Hepatocyte (in vitro differentiated cells): ENCODE measurements at regions not wholly inside any gene's neighbourhood (a gene's known extent, or its start where the extent isn't known, plus 50 kb on each side); places are given as distances from the start of the nearest gene placed in this dataset.

Experiments
- EZH2phosphoT487 ChIP-seq: fragments of 200-600 bp; sonication (generic); IDR thresholded peaks from one replicate; pipeline ENCODE4 v1.6.1; 2018; ENCODE audit warnings: antibody characterized with exemption, mild to moderate bottlenecking, low read depth, moderate library complexity; ENCODE audit not compliant: unreplicated experiment, severe bottlenecking
- TF ChIP-seq, protein P1 (sequence below): fragments of 200-600 bp; sonication (generic); IDR thresholded peaks from 2 replicates; pipeline ENCODE4 v1.5.1; 2016; ENCODE audit warnings: antibody characterized with exemption, mild to moderate bottlenecking; ENCODE audit not compliant: poor library complexity

DNA sequence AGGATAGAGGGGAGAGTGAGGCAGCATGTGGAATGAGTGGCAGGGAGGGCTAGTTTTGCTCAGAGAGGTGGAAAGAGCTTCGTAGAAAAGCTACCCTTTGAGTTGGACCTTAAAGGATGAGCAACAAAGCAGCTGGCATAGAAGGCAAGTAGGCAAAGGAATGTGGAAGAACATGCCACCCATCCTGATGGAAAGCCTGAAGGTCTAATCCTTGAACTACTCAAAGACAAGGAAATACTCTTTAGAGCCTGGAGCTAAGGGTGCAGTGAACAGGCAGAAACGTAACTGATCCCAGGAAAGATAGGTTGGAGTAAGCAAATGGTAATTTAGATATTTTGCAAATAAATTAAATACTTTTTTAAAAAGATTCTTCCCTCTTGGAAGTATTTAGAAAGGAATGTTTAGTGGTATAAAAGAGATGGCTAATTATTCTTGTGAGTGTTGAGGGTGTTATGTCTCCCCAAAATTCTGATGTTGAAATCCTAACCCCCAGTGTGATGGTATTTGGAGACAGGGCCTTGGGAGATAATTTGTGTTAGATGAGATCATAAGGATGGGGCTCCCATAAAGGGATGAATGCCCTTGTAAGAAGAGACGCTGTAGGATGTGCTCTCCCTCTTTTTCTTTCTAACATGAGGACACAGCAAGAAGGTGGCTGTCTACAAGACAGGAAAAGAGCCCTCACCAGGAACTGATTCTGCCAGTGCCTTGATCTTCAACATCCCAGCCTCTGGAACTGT lies 308.1 kb upstream of the RUNX1 start:
- no peak for TF ChIP-seq EZH2phosphoT487
- TF ChIP-seq, protein P1, sequence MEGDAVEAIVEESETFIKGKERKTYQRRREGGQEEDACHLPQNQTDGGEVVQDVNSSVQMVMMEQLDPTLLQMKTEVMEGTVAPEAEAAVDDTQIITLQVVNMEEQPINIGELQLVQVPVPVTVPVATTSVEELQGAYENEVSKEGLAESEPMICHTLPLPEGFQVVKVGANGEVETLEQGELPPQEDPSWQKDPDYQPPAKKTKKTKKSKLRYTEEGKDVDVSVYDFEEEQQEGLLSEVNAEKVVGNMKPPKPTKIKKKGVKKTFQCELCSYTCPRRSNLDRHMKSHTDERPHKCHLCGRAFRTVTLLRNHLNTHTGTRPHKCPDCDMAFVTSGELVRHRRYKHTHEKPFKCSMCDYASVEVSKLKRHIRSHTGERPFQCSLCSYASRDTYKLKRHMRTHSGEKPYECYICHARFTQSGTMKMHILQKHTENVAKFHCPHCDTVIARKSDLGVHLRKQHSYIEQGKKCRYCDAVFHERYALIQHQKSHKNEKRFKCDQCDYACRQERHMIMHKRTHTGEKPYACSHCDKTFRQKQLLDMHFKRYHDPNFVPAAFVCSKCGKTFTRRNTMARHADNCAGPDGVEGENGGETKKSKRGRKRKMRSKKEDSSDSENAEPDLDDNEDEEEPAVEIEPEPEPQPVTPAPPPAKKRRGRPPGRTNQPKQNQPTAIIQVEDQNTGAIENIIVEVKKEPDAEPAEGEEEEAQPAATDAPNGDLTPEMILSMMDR, result no peak
